GM13976 (cell line): ENCODE measurements at regions not wholly inside any gene's neighbourhood (a gene's known extent, or its start where the extent isn't known, plus 50 kb on each side); places are given as distances from the start of the nearest gene placed in this dataset.

Source experiments
- DNase-seq: peaks from one replicate; pipeline ENCODE4 v3.0.0; 2012; ENCODE audit warnings: low spot score
- CTCF ChIP-seq: IDR thresholded peaks from 2 replicates; pipeline ENCODE4 v1.5.1; 2012; ENCODE audit warnings: borderline replicate concordance, mild to moderate bottlenecking; ENCODE audit not compliant: insufficient read depth; ENCODE audit errors: extremely low read depth, missing control alignments, control extremely low read depth
- in situ Hi-C: fragments of 300-500 bp; cut with MboI; formaldehyde crosslinking; loops from one replicate; pipeline ENCODE4 v1.12.0; 2022; ENCODE audit warnings: low sequenced_read_pairs, mixed read lengths, inconsistent platforms; ENCODE audit not compliant: unreplicated experiment

- no peak for TF ChIP-seq CTCF
- in situ Hi-C loops, result no loop called here
- no peak for DNase-seq
Measured at GRCh38 chr4:137967480-137968190, 274.5 kb downstream of the SLC7A11 start.

GRCh38 chr4:137966504-137966903, 275.6 kb downstream of the SLC7A11 start:
- in situ Hi-C loops, result no loop called here
- no peak for TF ChIP-seq CTCF
- no peak for DNase-seq

- in situ Hi-C loops, result no loop called here
- no peak for DNase-seq
- no peak for TF ChIP-seq CTCF
Measured at GRCh38 chr4:137961051-137961438, 281.1 kb downstream of the SLC7A11 start.

- no peak for DNase-seq
- no peak for TF ChIP-seq CTCF
- in situ Hi-C loops, result no loop called here
Measured at GRCh38 chr4:137960371-137961050, 281.6 kb downstream of the SLC7A11 start.

GRCh38 chr4:137957806-137958205, 284.3 kb downstream of the SLC7A11 start:
- no peak for DNase-seq
- in situ Hi-C loops, result no loop called here
- TF ChIP-seq CTCF, result no peak

- in situ Hi-C loops, result no loop called here
- no peak for TF ChIP-seq CTCF
- no peak for DNase-seq
Measured at GRCh38 chr4:137956256-137956655, 285.9 kb downstream of the SLC7A11 start.

- in situ Hi-C loops, result no loop called here
- no peak for TF ChIP-seq CTCF
Measured at GRCh38 chr4:137955595-137955994, 286.6 kb downstream of the SLC7A11 start.

More at GRCh38 chr4:137955595-137955994, 286.6 kb downstream of the SLC7A11 start:
- no peak for DNase-seq
